Spleen (tissue), 7 donors: ENCODE measurements at regions not wholly inside any gene's neighbourhood (a gene's known extent, or its start where the extent isn't known, plus 50 kb on each side); places are given as distances from the start of the nearest gene placed in this dataset.

Source experiments
- POLR2A ChIP-seq, 3 donors: fragments of 450-650 bp; IDR thresholded peaks; one replicate each; pipeline ENCODE4 v1.5.1; 2017; ENCODE audit warnings: antibody characterized with exemption in 3 of 3, mild to moderate bottlenecking in 1 of 3
- POLR2AphosphoS5 ChIP-seq, 3 donors: sonication (generic); formaldehyde crosslinking; IDR thresholded peaks; one replicate each; pipeline ENCODE4 v1.5.1; 2017; ENCODE audit warnings: antibody characterized with exemption in 3 of 3
- TF ChIP-seq, protein P1 (sequence below), 11 experiments: fragments of 200-600 bp in 7 of 11; fragments of 450-650 bp in 4 of 11; sonication (generic) in 4 of 11; IDR thresholded peaks in 8 of 11; conservative IDR thresholded peaks in 3 of 11; 1 replicate in 7 of 11; 2 replicates in 4 of 11; pipeline versions ENCODE4 v1.4.0 to v1.8.0; 2016 to 2021; ENCODE audit warnings: antibody characterized with exemption in 11 of 11, inconsistent platforms in 4 of 11, mild to moderate bottlenecking in 1 of 11
- donor health status: DM: no; HTN: no; CAD: no; lungs with moderate emphysema.
- donor health status: DM: no; HTN: no; CAD: no.
- donor health status: DM: no; HTN: no; CAD: no.

DNA sequence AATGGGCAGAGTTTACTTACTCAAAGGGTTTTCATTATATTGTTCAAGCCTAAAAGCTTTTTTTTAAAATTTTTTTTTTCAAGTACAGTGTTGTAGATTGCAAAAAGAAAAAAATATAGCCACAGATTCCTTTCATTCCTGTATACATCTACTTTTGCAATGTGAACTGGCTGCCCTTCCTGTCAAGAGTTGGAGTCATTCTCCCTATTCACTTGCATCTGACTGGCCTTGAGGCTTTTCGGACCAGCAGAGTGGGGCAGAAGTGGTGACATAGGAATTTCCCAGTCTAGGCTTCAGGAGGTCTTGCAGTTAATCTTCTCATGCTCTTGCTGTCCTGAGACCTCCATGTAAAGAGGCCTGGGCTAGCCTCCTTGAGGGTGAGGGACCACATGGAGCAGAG, 218.3 kb upstream of the CFAP20DC start:
- TF ChIP-seq, protein P1, sequence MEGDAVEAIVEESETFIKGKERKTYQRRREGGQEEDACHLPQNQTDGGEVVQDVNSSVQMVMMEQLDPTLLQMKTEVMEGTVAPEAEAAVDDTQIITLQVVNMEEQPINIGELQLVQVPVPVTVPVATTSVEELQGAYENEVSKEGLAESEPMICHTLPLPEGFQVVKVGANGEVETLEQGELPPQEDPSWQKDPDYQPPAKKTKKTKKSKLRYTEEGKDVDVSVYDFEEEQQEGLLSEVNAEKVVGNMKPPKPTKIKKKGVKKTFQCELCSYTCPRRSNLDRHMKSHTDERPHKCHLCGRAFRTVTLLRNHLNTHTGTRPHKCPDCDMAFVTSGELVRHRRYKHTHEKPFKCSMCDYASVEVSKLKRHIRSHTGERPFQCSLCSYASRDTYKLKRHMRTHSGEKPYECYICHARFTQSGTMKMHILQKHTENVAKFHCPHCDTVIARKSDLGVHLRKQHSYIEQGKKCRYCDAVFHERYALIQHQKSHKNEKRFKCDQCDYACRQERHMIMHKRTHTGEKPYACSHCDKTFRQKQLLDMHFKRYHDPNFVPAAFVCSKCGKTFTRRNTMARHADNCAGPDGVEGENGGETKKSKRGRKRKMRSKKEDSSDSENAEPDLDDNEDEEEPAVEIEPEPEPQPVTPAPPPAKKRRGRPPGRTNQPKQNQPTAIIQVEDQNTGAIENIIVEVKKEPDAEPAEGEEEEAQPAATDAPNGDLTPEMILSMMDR (IDR thresholded peaks at IDR 0.05 in 8 of 11, conservative IDR thresholded peaks at IDR 0.05 in 3 of 11): no peak
- no peak for TF ChIP-seq POLR2A (IDR thresholded peaks at IDR 0.05)
- no peak for TF ChIP-seq POLR2AphosphoS5 (IDR thresholded peaks at IDR 0.05)
